Right atrium auricular region (tissue), 2 donors: ENCODE measurements at regions not wholly inside any gene's neighbourhood (a gene's known extent, or its start where the extent isn't known, plus 50 kb on each side); places are given as distances from the start of the nearest gene placed in this dataset.

Experiments used
- DNase-seq: peaks from one replicate; pipeline ENCODE4 v3.0.0-alpha.2; 2019; ENCODE audit warnings: low spot score
- H3K27ac ChIP-seq, 2 donors: fragments of 200-600 bp; sonication (generic); 1 replicate in 1 of 2; 2 replicates in 1 of 2; pipeline ENCODE4 v1.5.1; 2016 to 2019
- H3K27me3 ChIP-seq, 2 donors: fragments of 200-600 bp; sonication (generic); one replicate each; pipeline versions ENCODE4 v1.5.1 to v1.6.0; 2017 to 2019
- H3K36me3 ChIP-seq: fragments of 200-600 bp; sonication (generic); one replicate; pipeline ENCODE4 v1.5.1; 2016
- H3K4me1 ChIP-seq, 2 donors: fragments of 200-600 bp; sonication (generic); one replicate each; pipeline versions ENCODE4 v1.5.1 to v1.6.0; 2017 to 2019
- H3K4me3 ChIP-seq, 2 donors: fragments of 200-600 bp; sonication (generic); 1 replicate in 1 of 2; 2 replicates in 1 of 2; pipeline ENCODE4 v1.5.1; 2017 to 2019; ENCODE audit warnings: mild to moderate bottlenecking in 1 of 2, moderate library complexity in 1 of 2
- H3K9me3 ChIP-seq, 2 donors: fragments of 200-600 bp; sonication (generic); one replicate each; pipeline ENCODE4 v1.5.1; 2019
- TF ChIP-seq, protein P1 (sequence below), 2 donors: fragments of 200-600 bp; sonication (generic); IDR thresholded peaks; one replicate each; pipeline ENCODE4 v1.5.1; 2019; ENCODE audit warnings: antibody characterized with exemption in 2 of 2

DNA sequence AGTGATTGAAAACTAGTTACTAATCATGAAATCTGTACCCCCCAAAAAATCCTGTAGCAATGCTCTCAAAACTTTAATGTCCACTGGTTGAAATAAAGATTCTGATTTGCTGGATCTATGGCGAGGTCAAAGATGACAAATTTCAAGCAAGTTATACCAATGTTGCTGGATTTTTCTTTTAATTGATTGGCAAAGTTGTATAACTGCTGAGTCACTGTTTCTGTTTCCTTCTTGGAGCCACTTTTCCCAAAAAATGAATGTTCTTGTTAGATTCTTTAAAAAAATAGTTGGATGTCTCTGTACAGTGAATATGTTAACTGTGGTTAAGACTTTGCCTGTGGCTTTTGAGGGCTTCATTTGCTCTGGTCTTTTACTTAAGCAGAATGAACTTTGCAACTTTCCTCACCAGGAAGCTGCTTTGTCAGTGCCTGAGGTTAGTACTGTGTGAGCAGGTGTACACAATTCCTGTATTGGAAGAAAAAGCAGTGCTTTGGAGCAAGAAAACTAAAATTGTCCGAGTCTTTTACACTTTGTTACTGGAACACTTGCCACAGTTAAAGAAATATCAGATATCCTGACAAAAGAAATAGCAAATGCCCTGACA is 1211.9 kb downstream of the MRPL39 start:
- Histone ChIP-seq H3K4me1 (no peaks in the 10 kb centered on the region), H3K27ac (no peak overlapping the region), H3K9me3 (no peaks in the 10 kb centered on the region), H3K36me3 (no peaks in the 10 kb centered on the region), H3K4me3 (no peak overlapping the region), H3K27me3 (no peaks in the 10 kb centered on the region)
- no peak for DNase-seq
- TF ChIP-seq, protein P1, sequence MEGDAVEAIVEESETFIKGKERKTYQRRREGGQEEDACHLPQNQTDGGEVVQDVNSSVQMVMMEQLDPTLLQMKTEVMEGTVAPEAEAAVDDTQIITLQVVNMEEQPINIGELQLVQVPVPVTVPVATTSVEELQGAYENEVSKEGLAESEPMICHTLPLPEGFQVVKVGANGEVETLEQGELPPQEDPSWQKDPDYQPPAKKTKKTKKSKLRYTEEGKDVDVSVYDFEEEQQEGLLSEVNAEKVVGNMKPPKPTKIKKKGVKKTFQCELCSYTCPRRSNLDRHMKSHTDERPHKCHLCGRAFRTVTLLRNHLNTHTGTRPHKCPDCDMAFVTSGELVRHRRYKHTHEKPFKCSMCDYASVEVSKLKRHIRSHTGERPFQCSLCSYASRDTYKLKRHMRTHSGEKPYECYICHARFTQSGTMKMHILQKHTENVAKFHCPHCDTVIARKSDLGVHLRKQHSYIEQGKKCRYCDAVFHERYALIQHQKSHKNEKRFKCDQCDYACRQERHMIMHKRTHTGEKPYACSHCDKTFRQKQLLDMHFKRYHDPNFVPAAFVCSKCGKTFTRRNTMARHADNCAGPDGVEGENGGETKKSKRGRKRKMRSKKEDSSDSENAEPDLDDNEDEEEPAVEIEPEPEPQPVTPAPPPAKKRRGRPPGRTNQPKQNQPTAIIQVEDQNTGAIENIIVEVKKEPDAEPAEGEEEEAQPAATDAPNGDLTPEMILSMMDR (IDR thresholded peaks at IDR 0.05), result no peak

- H3K4me3 ChIP-seq, result no peak overlapping the region
- TF ChIP-seq, protein P1 (IDR thresholded peaks at IDR 0.05), result no peak
These were observed 1232.1 kb downstream of the MRPL39 start for GRCh38 chr21:24375201-24375600.

GRCh38 chr21:24372506-24372905 is 1234.8 kb downstream of the MRPL39 start:
- H3K27ac ChIP-seq, result no peak overlapping the region
- H3K4me3 ChIP-seq, result no peak overlapping the region
- no peaks in the 10 kb centered on the region for H3K27me3 ChIP-seq
- H3K36me3 ChIP-seq, result no peaks in the 10 kb centered on the region
- DNase-seq, result no peak
- H3K4me1 ChIP-seq, result no peaks in the 10 kb centered on the region
- TF ChIP-seq, protein P1 (IDR thresholded peaks at IDR 0.05), result no peak
- H3K9me3 ChIP-seq, result no peaks in the 10 kb centered on the region

More at GRCh38 chr21:24375201-24375600, 1232.1 kb downstream of the MRPL39 start:
- H3K27me3 ChIP-seq, result no peaks in the 10 kb centered on the region
- no peaks in the 10 kb centered on the region for H3K4me1 ChIP-seq
- DNase-seq, result no peak
- H3K36me3 ChIP-seq, result no peaks in the 10 kb centered on the region
- H3K27ac ChIP-seq, result no peak overlapping the region
- H3K9me3 ChIP-seq, result no peaks in the 10 kb centered on the region

DNA sequence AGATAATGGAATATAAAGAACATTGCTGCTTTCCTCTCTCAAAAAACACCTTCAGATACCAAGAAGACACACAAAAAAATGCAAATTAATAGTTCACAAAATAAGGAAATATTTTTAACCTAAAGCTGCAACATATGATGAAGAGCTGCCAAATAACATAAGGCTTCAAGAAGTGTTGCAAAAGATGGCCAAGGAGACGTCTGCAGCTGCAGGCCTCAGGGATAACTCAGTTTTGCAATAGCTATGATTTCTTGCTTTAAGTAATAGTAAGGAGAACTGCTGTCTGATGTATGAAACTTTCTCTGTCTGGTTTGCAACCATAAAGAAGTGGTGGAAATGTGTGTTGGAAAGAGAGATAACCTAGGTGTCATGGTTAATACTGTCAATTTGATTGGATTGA is 1237.5 kb downstream of the MRPL39 start:
- Histone ChIP-seq H3K36me3 (no peaks in the 10 kb centered on the region), H3K4me3 (no peak overlapping the region), H3K4me1 (no peaks in the 10 kb centered on the region), H3K27me3 (no peaks in the 10 kb centered on the region), H3K9me3 (no peaks in the 10 kb centered on the region), H3K27ac (no peak overlapping the region)
- DNase-seq, result no peak
- TF ChIP-seq, protein P1 (IDR thresholded peaks at IDR 0.05), result no peak

DNA sequence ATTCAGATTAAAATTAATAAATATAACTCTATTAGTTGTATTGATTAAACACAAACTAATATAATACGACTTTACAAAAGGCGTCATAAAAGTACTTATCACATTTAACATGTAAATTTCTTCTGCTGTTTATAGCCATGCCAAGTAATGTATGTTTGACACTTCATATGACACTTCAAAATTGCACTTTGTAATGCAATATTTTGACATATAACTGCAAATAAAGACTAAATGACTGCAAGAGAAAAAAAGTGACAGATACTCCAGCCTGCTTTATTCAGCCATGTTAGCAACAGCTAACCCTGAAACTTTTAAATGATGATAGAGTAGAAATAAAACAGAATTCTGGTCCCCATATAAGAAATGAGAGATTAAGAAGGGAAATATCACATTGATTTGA is 1238.0 kb downstream of the MRPL39 start:
- Histone ChIP-seq H3K4me1 (no peaks in the 10 kb centered on the region), H3K4me3 (no peak overlapping the region), H3K9me3 (no peaks in the 10 kb centered on the region), H3K27me3 (no peaks in the 10 kb centered on the region), H3K36me3 (no peaks in the 10 kb centered on the region), H3K27ac (no peak overlapping the region)
- DNase-seq, result no peak
- TF ChIP-seq, protein P1 (IDR thresholded peaks at IDR 0.05), result no peak

DNA sequence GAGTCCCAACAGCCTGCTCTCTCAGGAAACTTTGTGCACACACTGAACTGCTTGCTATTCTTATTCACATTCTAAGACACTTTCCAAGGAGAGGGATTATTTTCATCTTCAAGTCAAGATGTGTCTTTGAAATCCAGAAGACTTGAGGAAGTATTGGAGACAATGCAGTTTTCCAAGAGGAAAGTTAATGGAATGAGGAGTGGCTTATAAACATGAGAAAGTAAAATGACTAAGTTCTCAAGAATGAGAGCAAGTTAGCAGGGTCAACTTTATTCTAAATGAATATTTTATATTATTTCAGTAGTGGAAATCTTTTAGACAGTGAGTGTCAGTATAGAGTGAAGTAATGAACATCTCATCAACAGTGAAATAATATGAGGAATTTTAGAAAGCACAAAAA is 1239.3 kb downstream of the MRPL39 start:
- TF ChIP-seq, protein P1 (IDR thresholded peaks at IDR 0.05), result no peak
- no peak for DNase-seq
- no peaks in the 10 kb centered on the region for H3K4me1 ChIP-seq
- H3K9me3 ChIP-seq, result no peaks in the 10 kb centered on the region
- H3K27me3 ChIP-seq, result no peaks in the 10 kb centered on the region
- no peak overlapping the region for H3K27ac ChIP-seq
- H3K36me3 ChIP-seq, result no peaks in the 10 kb centered on the region
- no peak overlapping the region for H3K4me3 ChIP-seq
